ENCODE measurements at regions not wholly inside any gene's neighbourhood (a gene's known extent, or its start where the extent isn't known, plus 50 kb on each side); places are given as distances from the start of the nearest gene placed in this dataset.

DNA sequence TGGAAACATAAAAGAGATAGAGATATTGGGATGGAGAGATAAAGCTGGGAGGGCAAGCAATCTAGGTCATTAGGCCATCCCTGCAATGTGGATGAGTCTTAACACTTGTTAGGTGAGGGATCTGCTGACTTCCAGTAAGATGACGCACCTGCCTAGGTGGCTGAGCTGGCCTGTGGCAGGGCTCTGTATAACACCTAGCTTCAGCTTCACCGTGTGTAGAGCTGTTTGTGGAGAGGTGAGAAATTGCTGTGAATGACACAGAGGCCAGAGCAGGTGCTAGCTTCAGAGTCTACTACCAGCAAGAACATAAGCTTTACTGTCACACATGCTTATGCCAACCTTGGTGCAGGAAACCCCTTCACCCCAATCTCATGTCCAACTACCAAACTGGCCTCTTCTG lies 1010.0 kb downstream of the TYW1 start:
- no peak for DNase-seq (ENCODE audit: low read depth)

GRCh38 chr7:68009716-68010115 lies 1013.1 kb downstream of the TYW1 start:
- DNase-seq (ENCODE audit: low read depth) = no peak

DNA sequence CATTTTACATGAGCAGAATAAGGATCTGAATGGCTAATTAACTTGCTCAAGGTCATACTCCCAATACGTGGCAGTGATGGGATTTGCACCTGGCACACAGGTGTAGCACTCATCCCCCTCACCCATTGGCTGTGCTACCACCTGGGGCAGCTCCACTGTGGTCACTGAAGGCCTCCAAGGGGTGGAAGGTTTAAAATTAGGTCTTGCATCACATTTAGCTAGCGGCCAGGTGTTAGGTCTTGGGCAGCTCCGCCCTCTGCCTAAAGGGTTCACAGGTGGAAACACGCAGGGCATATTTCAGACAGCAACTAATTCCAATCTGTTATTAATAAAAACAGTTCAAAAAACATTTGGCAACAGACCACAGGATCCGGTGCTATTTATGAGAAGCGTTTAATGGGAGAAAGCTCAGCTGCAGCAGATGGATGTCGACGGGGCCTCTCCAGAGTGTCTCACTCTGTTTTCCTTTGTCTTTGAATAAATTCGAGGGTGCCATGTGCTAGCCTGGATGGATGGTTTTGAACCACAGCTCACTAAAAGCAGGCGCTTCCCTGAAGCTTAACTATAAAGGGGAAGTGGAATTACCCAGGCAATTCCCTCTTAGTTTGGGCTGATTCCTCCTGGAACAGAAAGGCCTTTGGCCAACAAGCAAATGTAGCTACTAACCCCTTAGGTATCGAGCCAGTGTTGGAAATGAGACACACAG lies 1017.6 kb downstream of the TYW1 start:
- DNase-seq (ENCODE audit: low read depth) = no peak

- no peak for DNase-seq (ENCODE audit: low read depth)
Observed at GRCh38 chr7:68015122-68015977, 1018.7 kb downstream of the TYW1 start.

DNA sequence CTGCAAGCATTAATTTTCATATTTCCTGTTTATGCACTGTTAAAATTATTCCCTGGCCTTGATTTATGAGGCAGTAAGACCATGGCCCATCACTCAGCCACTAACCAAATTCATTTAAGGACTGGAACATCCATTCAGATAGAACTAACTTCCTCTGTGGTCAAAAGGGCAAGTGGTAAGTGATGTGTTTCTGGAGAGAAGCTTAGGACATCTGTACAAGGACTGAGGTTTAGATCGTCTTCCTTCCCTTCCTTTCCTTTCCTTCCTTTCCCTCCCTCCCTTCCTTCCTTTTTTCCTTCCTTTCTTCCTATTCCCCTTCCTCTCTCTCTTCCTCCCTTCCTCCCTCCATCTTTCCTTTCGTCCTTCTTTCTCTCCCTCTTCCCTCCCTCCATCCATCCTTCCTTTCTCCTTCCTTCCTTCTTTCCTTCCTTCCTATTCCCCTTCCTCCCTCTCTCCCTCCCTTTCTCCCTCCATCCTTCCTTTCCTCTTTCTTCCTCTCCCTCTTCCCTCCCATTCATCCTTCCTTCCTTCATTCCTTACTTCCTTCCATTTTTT lies 1019.4 kb downstream of the TYW1 start:
- DNase-seq (ENCODE audit: low read depth) = no peak

DNA sequence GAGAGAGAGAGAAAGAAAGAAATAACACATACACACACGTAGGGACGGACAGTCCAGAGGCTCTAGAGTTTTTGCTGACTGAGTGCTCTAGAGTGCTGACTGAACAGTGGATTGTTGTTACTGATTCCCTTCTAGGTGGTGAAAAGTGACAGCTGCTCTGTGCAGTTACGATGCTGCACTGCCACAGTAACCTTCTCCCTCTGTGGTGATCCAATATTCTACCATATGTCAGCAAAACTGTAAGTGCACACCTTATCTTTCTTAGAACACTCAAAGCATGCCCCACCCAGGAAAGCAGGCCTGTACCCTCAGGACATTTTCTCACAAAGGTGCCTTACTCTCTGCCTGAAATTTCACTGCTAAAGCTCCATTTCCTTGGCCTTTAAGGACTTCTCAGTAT lies 1023.5 kb downstream of the TYW1 start:
- no peak for DNase-seq (ENCODE audit: low read depth)

- no peak for DNase-seq (ENCODE audit: low read depth)
Observed at GRCh38 chr7:68025369-68025768, 1028.7 kb downstream of the TYW1 start.

DNA sequence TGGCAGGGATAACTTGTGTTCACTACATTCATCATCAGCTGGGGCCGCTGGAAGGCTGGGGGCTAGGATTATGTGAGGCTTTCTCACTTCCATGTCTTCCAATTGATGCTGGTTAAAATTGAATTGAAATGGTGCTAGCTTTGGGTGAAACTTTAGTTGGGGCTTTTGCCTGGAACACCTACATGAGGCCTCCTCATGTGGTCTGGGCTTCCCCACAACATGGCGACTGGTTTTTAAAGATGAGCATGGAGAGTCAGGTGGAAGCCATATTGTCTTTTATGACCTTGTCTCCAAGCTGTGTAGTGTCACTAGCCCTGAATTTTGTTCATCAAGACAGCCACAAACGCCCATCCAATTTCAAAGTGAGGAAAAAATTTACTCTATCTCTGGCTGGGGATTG lies 1033.9 kb downstream of the TYW1 start:
- no peak for DNase-seq (ENCODE audit: low read depth)

- no peak for DNase-seq (ENCODE audit: low read depth)
Observed at GRCh38 chr7:68031180-68031943, 1034.7 kb downstream of the TYW1 start.

DNA sequence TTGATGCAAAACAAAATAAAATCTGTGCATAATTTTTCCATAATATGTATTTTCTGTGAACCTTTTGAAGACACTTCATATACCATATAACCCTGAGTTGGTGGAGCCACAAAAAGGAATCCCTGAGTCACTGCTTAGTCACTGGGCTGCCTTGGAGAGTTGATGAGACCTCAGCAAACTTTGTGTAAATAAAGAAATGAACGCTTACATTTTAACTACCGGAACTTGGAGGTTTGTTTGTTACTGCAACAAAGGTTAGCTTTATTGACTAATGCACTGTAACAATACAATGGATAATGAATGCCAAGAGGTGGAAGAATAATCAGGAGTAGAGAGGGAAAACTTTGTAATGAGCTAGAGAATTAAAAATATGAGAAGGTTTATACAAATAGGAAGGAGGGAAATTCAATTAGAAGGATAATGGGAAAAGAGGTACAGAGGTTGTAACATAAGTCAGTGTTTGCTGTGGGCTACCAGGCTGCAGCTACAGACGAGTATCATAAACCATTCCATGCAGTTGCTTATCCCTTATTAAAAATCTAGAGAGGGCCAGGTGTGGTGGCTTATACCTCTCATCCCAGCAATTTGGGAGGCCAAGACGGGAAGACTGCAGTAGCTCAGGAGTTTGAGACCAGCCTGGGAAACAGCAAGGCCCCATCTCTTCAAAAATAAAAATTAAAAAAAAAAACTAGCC lies 1042.1 kb downstream of the TYW1 start:
- no peak for DNase-seq (ENCODE audit: low read depth)

DNA sequence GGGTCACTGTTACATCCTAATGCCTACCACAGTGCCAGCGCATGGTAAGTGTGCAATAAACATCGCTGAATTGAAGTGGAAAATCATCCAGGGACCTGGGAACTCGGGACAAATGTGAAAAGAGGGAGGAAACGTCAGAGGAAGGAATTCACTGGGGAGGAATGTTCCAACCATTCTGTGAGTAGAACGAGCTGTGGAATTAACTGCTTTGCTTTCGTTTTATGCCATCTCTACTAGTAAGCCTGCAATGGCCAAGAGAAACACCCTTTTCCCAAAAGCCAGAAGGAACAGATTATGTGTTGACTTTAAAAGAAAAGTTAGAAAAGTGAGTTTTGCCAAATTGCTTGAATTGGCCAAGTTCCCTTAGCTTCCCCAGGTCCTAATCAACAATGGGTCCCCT lies 1044.9 kb downstream of the TYW1 start:
- DNase-seq (ENCODE audit: low read depth) = no peak

- DNase-seq (ENCODE audit: low read depth) = no peak
Observed at GRCh38 chr7:68043546-68043945, 1046.9 kb downstream of the TYW1 start.

GRCh38 chr7:68050627-68051026 lies 1054.0 kb downstream of the TYW1 start:
- no peak for DNase-seq (ENCODE audit: low read depth)

DNA sequence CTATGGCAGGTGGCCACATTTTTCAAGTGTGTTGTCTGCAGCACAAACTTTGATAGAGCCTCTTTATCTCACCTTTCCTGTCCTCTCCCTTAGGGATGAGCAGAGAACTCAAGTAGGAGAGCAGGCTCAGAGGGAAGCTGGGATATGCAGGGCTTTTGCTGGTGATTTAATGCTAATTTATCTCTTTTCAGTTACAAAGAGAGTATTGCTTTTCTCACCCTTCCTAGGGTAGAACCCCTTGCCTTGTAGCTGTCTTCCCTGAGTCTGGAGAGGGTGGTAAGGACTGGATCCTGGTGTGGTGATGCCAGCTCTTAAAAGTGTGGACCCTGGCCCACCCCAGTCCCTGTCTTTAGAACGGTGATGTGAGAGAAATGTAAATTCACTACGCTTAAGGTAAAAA lies 1061.4 kb downstream of the TYW1 start:
- DNase-seq (ENCODE audit: low read depth) = no peak

GRCh38 chr7:68063171-68063570 lies 1066.5 kb downstream of the TYW1 start:
- no peak for DNase-seq (ENCODE audit: low read depth)

DNA sequence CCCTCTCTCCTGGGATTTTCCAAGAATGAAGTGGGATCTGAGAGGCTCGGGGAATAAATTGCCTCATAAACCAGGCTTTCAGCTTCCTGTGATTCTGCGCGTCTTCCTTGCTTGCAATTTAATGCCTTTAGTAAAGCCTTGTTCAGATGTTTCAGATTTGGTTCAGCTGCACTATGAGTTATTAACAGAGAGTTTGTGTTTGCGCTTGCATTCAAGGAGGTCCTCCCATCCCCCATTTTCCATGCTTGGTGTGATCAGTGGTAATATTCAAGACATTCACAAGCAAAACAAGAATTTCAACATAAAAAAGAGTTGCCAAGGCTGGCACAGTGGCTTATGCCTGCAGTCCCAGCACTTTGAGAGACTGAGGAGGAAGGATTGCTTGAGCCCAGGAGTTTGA lies 1068.9 kb downstream of the TYW1 start:
- DNase-seq (ENCODE audit: low read depth) = no peak

GRCh38 chr7:68067845-68068244 lies 1071.2 kb downstream of the TYW1 start:
- DNase-seq (ENCODE audit: low read depth) = no peak

GRCh38 chr7:68070992-68071391 lies 1074.4 kb downstream of the TYW1 start:
- no peak for DNase-seq (ENCODE audit: low read depth)

GRCh38 chr7:68073701-68074100 lies 1077.1 kb downstream of the TYW1 start:
- no peak for DNase-seq (ENCODE audit: low read depth)

DNA sequence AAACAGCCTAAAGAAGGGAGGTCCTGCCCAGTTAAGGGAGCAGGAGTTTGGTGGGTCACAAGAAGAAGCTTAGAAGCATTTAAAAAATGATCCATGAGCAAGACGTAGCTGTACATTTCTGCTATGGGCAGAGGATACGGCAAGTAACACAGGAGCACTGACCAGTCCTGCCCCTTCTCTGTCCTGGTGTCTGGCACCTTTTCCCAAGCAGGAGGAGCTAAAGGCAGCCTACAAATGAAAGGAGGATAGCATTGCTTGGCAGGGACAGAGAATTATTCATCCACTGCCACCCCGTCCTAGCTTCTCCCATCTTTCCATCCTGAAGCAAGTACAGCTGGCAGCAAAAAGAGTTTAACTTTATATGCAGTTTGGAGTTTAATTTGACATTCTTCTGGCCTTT lies 1077.6 kb downstream of the TYW1 start:
- DNase-seq (ENCODE audit: low read depth) = no peak

DNA sequence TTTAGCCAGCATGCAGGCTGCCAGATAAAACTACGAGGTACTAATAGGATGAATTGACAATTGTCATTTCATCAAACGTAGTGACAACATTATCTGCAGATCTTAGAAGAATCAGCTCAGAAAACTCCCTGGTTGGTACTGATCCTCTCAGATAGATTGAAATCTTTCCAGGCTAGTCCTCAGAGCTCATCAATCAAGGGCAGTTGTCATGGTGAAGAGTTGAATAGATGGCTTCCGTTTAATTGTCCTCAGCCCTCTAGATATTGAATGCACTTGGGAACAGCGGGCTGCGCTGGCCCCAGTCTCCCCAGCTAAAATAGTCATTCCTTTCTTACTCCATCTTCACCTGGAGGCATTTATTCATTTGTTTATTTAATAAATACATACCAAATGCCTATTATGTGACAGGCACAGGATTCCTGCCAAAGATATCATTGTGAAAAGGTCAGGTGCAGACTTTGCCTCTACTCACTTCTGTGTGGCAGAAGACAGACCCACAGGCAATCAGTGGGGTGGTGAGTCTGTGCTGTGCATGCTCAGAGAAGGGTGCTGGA lies 1081.6 kb downstream of the TYW1 start:
- DNase-seq (ENCODE audit: low read depth) = no peak

Measured in forelimb muscle (tissue), 1 donor.